Neural cell (in vitro differentiated cells): ENCODE measurements at regions not wholly inside any gene's neighbourhood (a gene's known extent, or its start where the extent isn't known, plus 50 kb on each side); places are given as distances from the start of the nearest gene placed in this dataset.

ENCODE experiments used
- H2AFZ ChIP-seq: fragments of 200-600, 300-800 bp; sonication (generic), shearing (Covaris generic); 2 replicates; pipeline ENCODE4 v1.6.0; 2014; ENCODE audit warnings: low read depth, mild to moderate bottlenecking, antibody characterized with exemption, low read length, moderate library complexity
- H3F3A ChIP-seq: fragments of 200-600 bp; shearing (Covaris generic); 2 replicates; pipeline ENCODE4 v1.6.1; 2016; ENCODE audit warnings: mild to moderate bottlenecking, moderate library complexity, mixed read lengths, antibody characterized with exemption, low read length; ENCODE audit not compliant: insufficient read depth, poor library complexity, severe bottlenecking
- H3K27ac ChIP-seq: fragments of 200-600, 300-800 bp; sonication (generic), shearing (Covaris generic); 2 replicates; pipeline ENCODE4 v1.5.1; 2014; ENCODE audit warnings: mild to moderate bottlenecking, low read length, moderate library complexity
- H3K27me3 ChIP-seq: fragments of 300-800, 200-600 bp; sonication (generic), shearing (Covaris generic); 2 replicates; pipeline ENCODE4 v1.6.0; 2014; ENCODE audit warnings: mild to moderate bottlenecking, low read depth, low read length, moderate library complexity; ENCODE audit not compliant: insufficient read depth
- H3K36me3 ChIP-seq: fragments of 300-800, 200-600 bp; sonication (generic), shearing (Covaris generic); 2 replicates; pipeline ENCODE4 v1.5.1; 2014; ENCODE audit warnings: mild to moderate bottlenecking, antibody characterized with exemption, low read length, moderate library complexity; ENCODE audit not compliant: insufficient read depth
- H3K4me2 ChIP-seq: fragments of 300-800, 200-600 bp; sonication (generic), shearing (Covaris generic); 2 replicates; pipeline ENCODE4 v1.6.0; 2014; ENCODE audit warnings: mild to moderate bottlenecking, low read length
- H3K4me3 ChIP-seq: fragments of 300-800, 200-600 bp; sonication (generic), shearing (Covaris generic); 2 replicates; pipeline ENCODE4 v1.5.1; 2014; ENCODE audit warnings: mild to moderate bottlenecking, low read length, moderate library complexity
- H3K79me2 ChIP-seq: fragments of 200-600 bp; shearing (Covaris generic); replicated peaks from 2 replicates; pipeline ENCODE4 v1.6.0; 2014; ENCODE audit warnings: mild to moderate bottlenecking, low read length, moderate library complexity; ENCODE audit not compliant: insufficient read depth
- H3K9ac ChIP-seq: fragments of 300-800, 200-600 bp; sonication (generic), shearing (Covaris generic); 2 replicates; pipeline ENCODE4 v1.6.1; 2016; ENCODE audit warnings: mild to moderate bottlenecking, low read length, mixed read lengths
- H3K9me2 ChIP-seq: fragments of 200-600 bp; shearing (Covaris generic); 2 replicates; pipeline ENCODE4 v1.6.1; 2016; ENCODE audit warnings: mild to moderate bottlenecking, low read length, mixed read lengths; ENCODE audit not compliant: insufficient read depth
- H3K9me3 ChIP-seq: fragments of 200-600, 300-800 bp; sonication (generic), shearing (Covaris generic); 2 replicates; pipeline ENCODE4 v1.6.1; 2016; ENCODE audit warnings: mild to moderate bottlenecking, mixed run types, low read length, moderate library complexity, mixed read lengths
- H4K20me1 ChIP-seq: fragments of 200-600 bp; shearing (Covaris generic); 2 replicates; pipeline ENCODE4 v1.6.1; 2016; ENCODE audit warnings: mild to moderate bottlenecking, mixed run types; ENCODE audit not compliant: insufficient read depth
- CTCF ChIP-seq: fragments of 450-650 bp; IDR thresholded peaks from 2 replicates; pipeline ENCODE4 v1.5.1; 2014; ENCODE audit warnings: antibody characterized with exemption, mild to moderate bottlenecking, moderate library complexity; ENCODE audit not compliant: poor library complexity, severe bottlenecking
- EP300 ChIP-seq: fragments of 450-650 bp; conservative IDR thresholded peaks from 2 replicates; pipeline ENCODE4 v1.6.1; 2014; ENCODE audit warnings: antibody characterized with exemption, mild to moderate bottlenecking, moderate library complexity; ENCODE audit not compliant: poor library complexity, severe bottlenecking
- EZH2 ChIP-seq: fragments of 200-600, 300-800 bp; shearing (Covaris generic), sonication (generic); IDR thresholded peaks from 2 replicates; pipeline ENCODE4 v1.6.1; 2014; ENCODE audit warnings: antibody characterized with exemption, low read length, borderline replicate concordance, mild to moderate bottlenecking; ENCODE audit not compliant: insufficient read depth, poor library complexity, severe bottlenecking
- MXI1 ChIP-seq: fragments of 450-650 bp; conservative IDR thresholded peaks from 2 replicates; pipeline ENCODE4 v1.6.1; 2014; ENCODE audit warnings: antibody characterized with exemption, mild to moderate bottlenecking; ENCODE audit not compliant: poor library complexity, severe bottlenecking
- POLR2AphosphoS5 ChIP-seq: IDR thresholded peaks from 2 replicates; pipeline ENCODE4 v1.6.1; 2012
- RAD21 ChIP-seq: fragments of 450-650 bp; conservative IDR thresholded peaks from 2 replicates; pipeline ENCODE4 v1.6.1; 2014; ENCODE audit warnings: antibody characterized with exemption, mild to moderate bottlenecking, moderate library complexity
- REST ChIP-seq: IDR thresholded peaks from 2 replicates; pipeline ENCODE4 v1.6.1; 2012; ENCODE audit warnings: borderline replicate concordance
- SMC3 ChIP-seq: fragments of 450-650 bp; conservative IDR thresholded peaks from 2 replicates; pipeline ENCODE4 v1.6.1; 2014; ENCODE audit warnings: antibody characterized with exemption, mild to moderate bottlenecking, moderate library complexity; ENCODE audit not compliant: poor library complexity
- TAF1 ChIP-seq: IDR thresholded peaks from 2 replicates; pipeline ENCODE4 v1.6.1; 2012; ENCODE audit warnings: low read depth

- Histone ChIP-seq H4K20me1 (no peaks in the 10 kb centered on the region), H3F3A (no peaks in the 10 kb centered on the region), H2AFZ (no peak overlapping the region), H3K9ac (no peak overlapping the region), H3K27ac (no peak overlapping the region), H3K36me3 (no peaks in the 10 kb centered on the region), H3K4me3 (no peak overlapping the region), H3K9me2 (no peaks in the 10 kb centered on the region), H3K4me2 (no peak overlapping the region), H3K9me3 (no peaks in the 10 kb centered on the region), H3K79me2 (no peaks in the 10 kb centered on the region), H3K27me3 (no peaks in the 10 kb centered on the region)
- no peak for TF ChIP-seq EZH2
- TF ChIP-seq REST, result no peak
- no peak for TF ChIP-seq CTCF
- TF ChIP-seq MXI1, result no peak
- TF ChIP-seq EP300, result no peak
- no peak for TF ChIP-seq POLR2AphosphoS5
- TF ChIP-seq SMC3, result no peak
- TF ChIP-seq RAD21, result no peak
- no peak for TF ChIP-seq TAF1
Observed at GRCh38 chr11:130705670-130706421, 210.4 kb downstream of the SNX19 start.

- no peaks in the 10 kb centered on the region for H3K79me2 ChIP-seq
- H3K27me3 ChIP-seq, result no peaks in the 10 kb centered on the region
- H3K9me2 ChIP-seq, result no peaks in the 10 kb centered on the region
- H3K4me2 ChIP-seq, result no peak overlapping the region
- no peak for TF ChIP-seq EP300
- no peaks in the 10 kb centered on the region for H4K20me1 ChIP-seq
- H3K4me3 ChIP-seq, result no peak overlapping the region
- H3K9ac ChIP-seq, result no peak overlapping the region
- no peaks in the 10 kb centered on the region for H3K9me3 ChIP-seq
- no peak overlapping the region for H2AFZ ChIP-seq
- H3K27ac ChIP-seq, result no peak overlapping the region
- no peaks in the 10 kb centered on the region for H3K36me3 ChIP-seq
- no peaks in the 10 kb centered on the region for H3F3A ChIP-seq
Observed at GRCh38 chr11:130706572-130706971, 209.7 kb downstream of the SNX19 start.

GRCh38 chr11:130707217-130707616 lies 209.1 kb downstream of the SNX19 start:
- Histone ChIP-seq H3K9ac (no peak overlapping the region), H3K27me3 (no peaks in the 10 kb centered on the region), H3K9me2 (no peaks in the 10 kb centered on the region), H3K4me2 (no peak overlapping the region), H3K36me3 (no peaks in the 10 kb centered on the region), H3K9me3 (no peaks in the 10 kb centered on the region), H4K20me1 (no peaks in the 10 kb centered on the region), H3K4me3 (no peak overlapping the region), H3K27ac (no peak overlapping the region), H2AFZ (no peak overlapping the region), H3F3A (no peaks in the 10 kb centered on the region), H3K79me2 (no peaks in the 10 kb centered on the region)
- TF ChIP-seq REST (no peak), TAF1 (no peak), SMC3 (no peak), MXI1 (no peak), POLR2AphosphoS5 (no peak), EP300 (no peak), RAD21 (no peak), EZH2 (no peak), CTCF (no peak)
